G401.6 (cell line): ENCODE measurements at regions not wholly inside any gene's neighbourhood (a gene's known extent, or its start where the extent isn't known, plus 50 kb on each side); places are given as distances from the start of the nearest gene placed in this dataset.
"Not testable (repeated sequence)": the region's sequence is repeated elsewhere in the genome, so short reads cannot be mapped to it uniquely, and the experiment has no call there.

Experiments
- FAIRE-seq: peaks from 2 replicates; lab custom pipeline; 2012; peaks lifted over from hg19 to GRCh38; lab: Jason Lieb, UNC

GRCh38 chr20:47887477-47888080 lies 102.3 kb upstream of the SULF2 start:
- FAIRE-seq: no peak

GRCh38 chr20:47887064-47887463 lies 101.8 kb upstream of the SULF2 start:
- FAIRE-seq: no peak

- no peak for FAIRE-seq
Observed at GRCh38 chr20:47886454-47887041, 101.3 kb upstream of the SULF2 start.

- no peak for FAIRE-seq
Observed at GRCh38 chr20:47885909-47886453, 100.7 kb upstream of the SULF2 start.

- FAIRE-seq: not testable (repeated sequence)
Observed at GRCh38 chr20:47883940-47884339, 98.7 kb upstream of the SULF2 start.

- FAIRE-seq: no peak
Observed at GRCh38 chr20:47883186-47883585, 97.9 kb upstream of the SULF2 start.

- no peak for FAIRE-seq
Observed at GRCh38 chr20:47879771-47880170, 94.5 kb upstream of the SULF2 start.

- FAIRE-seq: no peak
Observed at GRCh38 chr20:47878601-47879027, 93.3 kb upstream of the SULF2 start.

GRCh38 chr20:47876311-47877088 lies 91.2 kb upstream of the SULF2 start:
- no peak for FAIRE-seq

- FAIRE-seq: no peak
Observed at GRCh38 chr20:47875297-47876025, 90.2 kb upstream of the SULF2 start.

GRCh38 chr20:47872341-47872740 lies 87.1 kb upstream of the SULF2 start:
- no peak for FAIRE-seq

- no peak for FAIRE-seq
Observed at GRCh38 chr20:47870475-47870874, 85.2 kb upstream of the SULF2 start.

- no peak for FAIRE-seq
Observed at GRCh38 chr20:47868744-47869143, 83.5 kb upstream of the SULF2 start.

- no peak for FAIRE-seq
Observed at GRCh38 chr20:47868236-47868635, 83.0 kb upstream of the SULF2 start.

- FAIRE-seq: no peak
Observed at GRCh38 chr20:47867831-47868230, 82.5 kb upstream of the SULF2 start.

- FAIRE-seq: no peak
Observed at GRCh38 chr20:47866480-47866879, 81.2 kb upstream of the SULF2 start.

GRCh38 chr20:47865912-47866311 lies 80.6 kb upstream of the SULF2 start:
- no peak for FAIRE-seq

GRCh38 chr20:47865451-47865850 lies 80.2 kb upstream of the SULF2 start:
- FAIRE-seq: no peak

GRCh38 chr20:47863981-47864380 lies 78.7 kb upstream of the SULF2 start:
- no peak for FAIRE-seq

- no peak for FAIRE-seq
Observed at GRCh38 chr20:47863315-47863965, 78.2 kb upstream of the SULF2 start.

- FAIRE-seq: no peak
Observed at GRCh38 chr20:47862574-47863240, 77.4 kb upstream of the SULF2 start.

GRCh38 chr20:47861116-47861515 lies 75.8 kb upstream of the SULF2 start:
- no peak for FAIRE-seq
